ENCODE measurements at regions not wholly inside any gene's neighbourhood (a gene's known extent, or its start where the extent isn't known, plus 50 kb on each side); places are given as distances from the start of the nearest gene placed in this dataset.

GRCh38 chr5:124516567-124516966, 229.9 kb downstream of the ZNF608 start:
- TF ChIP-seq, protein P1, sequence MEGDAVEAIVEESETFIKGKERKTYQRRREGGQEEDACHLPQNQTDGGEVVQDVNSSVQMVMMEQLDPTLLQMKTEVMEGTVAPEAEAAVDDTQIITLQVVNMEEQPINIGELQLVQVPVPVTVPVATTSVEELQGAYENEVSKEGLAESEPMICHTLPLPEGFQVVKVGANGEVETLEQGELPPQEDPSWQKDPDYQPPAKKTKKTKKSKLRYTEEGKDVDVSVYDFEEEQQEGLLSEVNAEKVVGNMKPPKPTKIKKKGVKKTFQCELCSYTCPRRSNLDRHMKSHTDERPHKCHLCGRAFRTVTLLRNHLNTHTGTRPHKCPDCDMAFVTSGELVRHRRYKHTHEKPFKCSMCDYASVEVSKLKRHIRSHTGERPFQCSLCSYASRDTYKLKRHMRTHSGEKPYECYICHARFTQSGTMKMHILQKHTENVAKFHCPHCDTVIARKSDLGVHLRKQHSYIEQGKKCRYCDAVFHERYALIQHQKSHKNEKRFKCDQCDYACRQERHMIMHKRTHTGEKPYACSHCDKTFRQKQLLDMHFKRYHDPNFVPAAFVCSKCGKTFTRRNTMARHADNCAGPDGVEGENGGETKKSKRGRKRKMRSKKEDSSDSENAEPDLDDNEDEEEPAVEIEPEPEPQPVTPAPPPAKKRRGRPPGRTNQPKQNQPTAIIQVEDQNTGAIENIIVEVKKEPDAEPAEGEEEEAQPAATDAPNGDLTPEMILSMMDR (IDR thresholded peaks at IDR 0.05), result no peak
- TF ChIP-seq ZFX (IDR thresholded peaks at IDR 0.05; ENCODE audit: borderline replicate concordance), result no peak

Measured in 22Rv1 (cell line).